GM18868 (cell line): ENCODE measurements at regions not wholly inside any gene's neighbourhood (a gene's known extent, or its start where the extent isn't known, plus 50 kb on each side); places are given as distances from the start of the nearest gene placed in this dataset.
"Not testable (repeated sequence)": the region's sequence is repeated elsewhere in the genome, so short reads cannot be mapped to it uniquely, and the experiment has no call there.

Experiments
- ATAC-seq: cut with Tn5 transposase; IDR thresholded peaks from one replicate; pipeline ENCODE4 v1.9.1; 2021; ENCODE audit warnings: mild to moderate bottlenecking, moderate library complexity; ENCODE audit not compliant: unreplicated experiment

GRCh38 chr15:79738143-79738542, 158.7 kb downstream of the MTHFS start:
- no peak for ATAC-seq

DNA sequence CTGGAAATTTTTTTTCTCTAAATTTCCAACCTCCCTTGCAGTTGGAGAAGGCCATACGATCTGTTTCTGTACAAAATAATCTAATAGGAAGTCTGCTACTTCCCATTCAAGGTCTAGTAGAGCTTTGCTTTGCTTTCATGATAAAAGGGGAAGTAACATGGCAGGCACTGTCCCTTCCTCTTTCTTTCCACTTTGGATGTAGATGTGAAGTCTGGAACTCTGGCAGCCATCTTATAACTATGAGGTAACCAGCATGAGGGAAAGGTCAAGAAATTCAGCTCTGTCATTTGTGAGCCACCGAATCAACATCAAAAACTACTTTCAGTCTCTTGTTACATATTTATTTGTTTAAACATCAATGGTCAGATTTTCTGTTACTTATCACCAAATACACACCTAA, 156.3 kb downstream of the MTHFS start:
- no peak for ATAC-seq

- no peak for ATAC-seq
These were observed 153.8 kb downstream of the MTHFS start for GRCh38 chr15:79743032-79743431.

DNA sequence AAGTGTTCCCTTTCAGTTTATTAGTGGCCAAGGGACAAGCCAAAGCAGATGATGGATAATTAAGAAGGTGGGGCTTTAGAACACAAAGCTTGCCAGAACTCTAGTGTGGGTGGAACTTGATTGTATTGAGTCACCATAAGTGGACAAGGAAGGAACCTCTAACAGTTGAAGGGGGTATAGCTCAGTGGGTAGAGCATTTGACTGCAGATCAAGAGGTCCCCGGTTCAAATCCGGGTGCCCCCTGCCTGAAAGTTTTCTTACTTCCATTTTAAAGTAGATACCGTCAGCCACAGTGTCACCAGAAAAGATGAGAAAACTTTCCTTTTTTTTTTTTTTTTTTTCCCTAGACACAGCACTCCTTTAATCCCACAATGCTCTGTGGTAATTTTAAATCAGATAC, 152.3 kb downstream of the MTHFS start:
- not testable (repeated sequence) for ATAC-seq

DNA sequence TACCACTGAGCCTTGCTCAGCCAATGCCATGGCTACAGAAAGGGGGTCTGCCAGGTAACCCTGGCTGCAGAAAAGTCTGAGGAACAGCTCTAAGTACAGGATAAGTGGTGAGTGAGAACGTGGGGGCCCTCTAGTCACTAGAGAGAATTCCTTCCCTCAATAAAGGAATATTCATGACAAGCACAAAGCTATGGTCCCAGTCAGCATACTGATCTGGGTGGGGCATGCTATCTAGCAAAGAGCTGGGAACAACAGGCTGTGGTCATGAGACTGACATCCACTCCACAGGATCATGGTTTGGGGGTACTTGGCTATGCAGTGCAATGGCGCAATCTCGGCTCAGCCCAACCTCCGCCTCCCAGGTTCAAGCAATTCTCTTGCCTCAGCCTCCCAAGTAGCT, 140.4 kb downstream of the MTHFS start:
- ATAC-seq = no peak

DNA sequence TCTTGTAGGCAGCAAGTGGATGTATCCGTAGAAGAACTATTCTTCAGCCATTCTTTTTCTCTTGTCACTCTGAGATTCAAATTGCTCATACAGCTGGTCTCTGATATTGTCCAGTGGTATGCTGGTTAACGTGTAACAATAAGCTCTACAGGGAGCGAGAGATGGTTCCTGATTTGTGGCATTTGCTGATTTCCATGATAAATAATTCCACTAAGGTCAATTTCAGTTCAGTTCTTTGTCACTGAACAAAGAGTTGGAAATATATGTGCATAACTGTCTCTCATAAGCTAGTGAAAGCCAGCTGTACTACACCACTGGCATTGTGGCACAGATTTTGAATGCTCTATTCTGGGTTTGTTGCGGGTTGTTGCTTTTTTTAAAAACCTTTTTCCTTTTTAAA, 131.7 kb downstream of the MTHFS start:
- ATAC-seq = no peak

- no peak for ATAC-seq
These were observed 127.7 kb downstream of the MTHFS start for GRCh38 chr15:79769069-79769481.

- no peak for ATAC-seq
These were observed 126.7 kb downstream of the MTHFS start for GRCh38 chr15:79769933-79770759.

DNA sequence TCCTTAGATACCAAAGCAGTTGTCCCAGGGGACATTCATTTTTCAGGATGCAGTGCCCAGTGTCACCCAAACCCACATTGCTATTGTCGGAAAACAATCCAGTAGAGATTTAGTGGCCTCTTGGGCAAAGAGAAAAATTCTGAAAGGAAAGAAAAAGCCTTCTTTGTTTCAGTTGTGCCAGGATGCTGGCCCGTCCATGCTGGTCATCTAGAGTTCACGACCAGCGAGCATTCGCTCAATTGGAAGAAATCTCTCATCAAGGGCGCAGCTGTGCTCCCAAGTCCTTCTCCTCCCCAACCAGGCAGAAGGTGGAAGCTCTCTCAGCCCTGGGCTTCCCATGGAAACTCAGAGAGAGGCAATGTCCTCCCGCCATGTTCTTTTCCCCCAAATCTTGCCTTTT, 123.7 kb downstream of the MTHFS start:
- ATAC-seq = no peak

DNA sequence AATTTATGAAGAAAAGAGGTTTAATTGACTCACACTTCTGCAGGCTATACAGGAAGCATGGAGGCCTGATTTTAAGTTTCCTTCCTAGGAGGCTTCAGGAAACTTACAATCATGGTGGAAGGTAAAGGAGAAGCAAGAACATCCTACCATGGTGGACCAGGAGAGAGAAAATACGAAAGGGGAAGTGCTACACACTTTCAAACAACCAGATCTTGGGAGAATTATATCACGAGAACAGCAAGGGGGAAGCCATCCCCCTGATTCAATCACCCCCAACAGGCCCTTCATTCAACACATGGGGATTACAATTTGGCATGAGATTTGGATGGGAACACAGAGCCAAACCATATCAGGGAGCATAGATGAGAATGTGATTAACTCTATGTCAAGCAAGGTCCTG, 121.0 kb downstream of the MTHFS start:
- no peak for ATAC-seq

- ATAC-seq = no peak
These were observed 118.9 kb downstream of the MTHFS start for GRCh38 chr15:79777916-79778315.

- ATAC-seq = no peak
These were observed 118.3 kb downstream of the MTHFS start for GRCh38 chr15:79778378-79778990.

DNA sequence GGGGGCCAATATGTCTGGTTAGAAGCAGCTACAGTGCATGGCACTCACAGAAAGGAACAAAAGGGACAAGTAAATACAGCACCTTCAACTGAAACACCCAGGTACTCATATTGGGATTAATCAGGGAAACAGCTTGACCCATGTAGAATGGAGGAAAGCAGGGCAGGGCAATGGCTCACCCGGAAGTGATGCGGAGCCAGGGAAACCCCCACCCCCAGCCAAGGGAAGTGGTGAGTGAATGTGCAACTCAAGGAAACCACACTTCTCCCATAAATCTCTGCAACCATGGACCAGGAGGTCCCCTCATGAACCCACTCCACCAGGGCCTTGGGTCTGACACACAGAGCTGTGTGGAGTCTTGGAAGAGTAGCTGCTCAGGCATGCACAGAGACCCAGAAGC, 117.1 kb downstream of the MTHFS start:
- ATAC-seq = no peak

- ATAC-seq = not testable (repeated sequence)
These were observed 114.5 kb downstream of the MTHFS start for GRCh38 chr15:79782307-79782706.
